T47D (cell line): ENCODE measurements at regions not wholly inside any gene's neighbourhood (a gene's known extent, or its start where the extent isn't known, plus 50 kb on each side); places are given as distances from the start of the nearest gene placed in this dataset.

Experiments
- DNase-seq, 2 experiments: peaks; one replicate each; pipeline versions ENCODE4 v3.0.0 to v3.0.0-alpha.2; 2011 to 2012; ENCODE audit warnings: low read depth in 1 of 2, low spot score in 1 of 2
- JUND ChIP-seq: IDR thresholded peaks from 2 replicates; pipeline ENCODE4 v1.6.1; 2012; ENCODE audit warnings: low read depth
- in situ Hi-C: cut with HindIII; loops from 2 replicates; pipeline ENCODE4 v1.10.0; 2016; ENCODE audit warnings: low sequenced_read_pairs, low pct_unique_long_range_greater_than_20kb

DNA sequence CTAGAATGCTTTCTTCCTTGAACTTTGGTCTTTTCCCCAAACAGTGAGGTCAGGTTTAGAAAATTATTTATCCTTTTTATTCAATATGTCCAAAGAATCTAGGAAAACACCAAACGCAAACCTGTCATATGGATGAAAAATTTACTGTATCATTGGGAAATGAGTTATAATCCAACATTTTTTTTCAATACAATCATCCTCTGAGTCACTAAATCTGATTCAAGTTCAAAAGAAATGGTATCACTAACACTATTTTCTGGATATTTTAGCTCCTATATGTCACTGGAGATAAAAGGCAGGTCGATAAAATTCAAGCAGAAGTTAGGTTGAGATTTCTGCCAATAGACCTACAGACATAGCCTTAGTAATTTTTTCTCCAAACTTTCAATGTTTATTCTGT lies 591.6 kb upstream of the AGTR1 start:
- no peak for TF ChIP-seq JUND
- in situ Hi-C loops, result no loop called here
- no peak for DNase-seq

DNA sequence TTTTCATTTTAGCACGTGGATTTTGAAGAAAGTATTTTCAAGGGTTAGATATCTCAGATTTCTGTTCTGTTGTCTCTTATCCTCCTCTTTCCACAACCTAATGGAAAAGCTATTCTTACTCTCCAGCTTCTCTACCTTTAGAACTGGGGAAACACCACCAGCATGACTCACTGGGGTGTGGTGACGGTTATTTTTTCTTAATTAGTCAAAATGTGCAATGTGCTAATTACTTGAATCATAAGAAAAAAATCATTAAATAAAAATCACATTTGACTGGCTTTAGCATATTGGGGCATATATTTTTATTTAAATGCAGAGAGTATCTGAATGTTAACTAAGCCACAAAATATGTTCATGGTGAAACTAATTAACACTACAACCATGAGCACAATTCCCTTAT lies 570.7 kb upstream of the AGTR1 start:
- DNase-seq, result no peak
- TF ChIP-seq JUND, result no peak
- in situ Hi-C loops, result no loop called here

DNA sequence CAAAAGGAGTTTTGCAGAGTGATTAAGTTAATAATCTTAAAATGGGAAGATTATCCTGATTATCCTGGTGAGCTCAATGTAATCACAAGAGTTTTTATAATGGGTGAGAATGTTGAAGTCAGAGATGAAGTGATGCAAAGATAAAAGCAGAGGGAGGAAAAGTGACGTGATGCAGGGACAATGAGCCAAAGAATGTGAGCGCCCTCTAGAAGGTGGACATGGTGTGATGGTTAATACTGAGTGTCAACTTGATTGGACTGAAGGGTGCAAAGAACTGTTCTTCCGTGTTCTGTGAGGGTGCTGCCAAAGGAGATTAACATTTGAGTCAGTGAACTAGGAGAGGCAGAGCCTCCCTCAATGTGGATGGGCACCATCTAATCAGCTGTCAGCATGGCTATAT lies 569.6 kb upstream of the AGTR1 start:
- in situ Hi-C loops, result no loop called here
- peak in 1 of 2 experiments; percentile 7 for DNase-seq
- no peak for TF ChIP-seq JUND

DNA sequence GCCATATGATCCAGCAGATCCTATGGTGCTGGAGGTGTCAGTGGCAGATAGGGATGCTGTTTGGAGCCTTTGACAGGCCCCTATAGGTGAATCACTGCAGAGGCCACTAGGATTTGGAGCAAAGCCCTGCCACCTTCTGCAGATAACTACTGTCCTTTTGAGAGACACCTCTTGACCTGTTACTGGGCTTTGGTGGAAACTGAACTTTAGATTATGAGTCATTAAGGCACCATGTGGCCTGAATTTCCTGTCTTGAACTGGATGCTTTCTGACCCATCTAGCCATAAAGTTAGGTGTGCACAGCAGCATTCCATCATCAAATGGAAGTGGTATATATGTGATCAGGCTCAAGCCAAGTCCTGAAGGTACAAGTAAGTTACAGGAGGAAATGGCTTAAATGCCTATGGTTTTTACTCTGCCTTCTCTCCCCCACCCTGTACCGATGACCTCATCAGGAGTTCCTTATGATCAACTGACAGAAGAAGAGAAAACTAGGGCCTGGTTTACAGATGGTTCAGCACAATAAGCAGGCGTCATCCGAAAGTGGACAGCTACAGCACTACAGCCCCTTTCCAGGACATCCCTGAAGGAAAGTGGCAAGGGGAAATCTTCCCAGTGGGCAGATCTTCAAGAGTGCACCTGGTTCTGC lies 565.6 kb upstream of the AGTR1 start:
- in situ Hi-C loops, result no loop called here
- TF ChIP-seq JUND, result no peak
- DNase-seq, result no peak

DNA sequence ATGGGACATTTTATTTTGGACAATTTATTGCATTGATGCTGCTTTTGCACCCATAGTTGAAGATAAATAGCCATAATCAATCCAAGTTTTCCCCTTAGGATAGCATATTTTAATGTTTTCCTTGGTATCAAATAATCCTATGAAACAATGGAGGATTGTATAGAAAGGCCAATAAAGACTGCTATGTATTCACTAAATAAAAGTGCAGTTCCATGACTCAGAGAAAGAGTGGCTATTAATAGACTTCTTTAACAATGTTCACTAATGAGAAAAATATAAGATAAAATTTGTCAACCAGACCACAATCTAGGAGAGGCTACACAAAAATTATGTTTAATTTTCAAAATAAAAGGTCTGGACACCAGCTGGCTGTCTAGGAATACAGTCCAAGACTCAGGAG lies 560.9 kb upstream of the AGTR1 start:
- in situ Hi-C loops, result no loop called here
- no peak for TF ChIP-seq JUND
- DNase-seq, result no peak

DNA sequence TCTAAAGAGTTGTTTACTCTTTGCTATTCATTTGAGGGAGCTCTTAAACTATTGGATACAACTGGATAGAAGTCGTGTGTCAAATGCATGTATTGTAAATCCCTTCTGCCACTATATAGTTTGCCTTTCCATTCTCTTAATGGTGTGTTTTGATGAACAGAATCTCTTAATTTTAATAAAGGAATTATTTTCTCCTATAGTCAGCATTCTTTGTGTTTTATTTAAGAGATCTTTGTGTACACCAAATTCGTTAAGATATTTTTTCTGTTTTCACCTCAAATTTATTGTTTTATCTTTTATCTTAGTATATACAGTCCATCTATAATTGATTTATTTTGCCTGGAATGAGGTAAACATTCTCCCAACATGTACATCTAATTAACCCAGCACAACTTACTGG lies 551.5 kb upstream of the AGTR1 start:
- no peak for DNase-seq
- in situ Hi-C loops, result no loop called here
- no peak for TF ChIP-seq JUND

DNA sequence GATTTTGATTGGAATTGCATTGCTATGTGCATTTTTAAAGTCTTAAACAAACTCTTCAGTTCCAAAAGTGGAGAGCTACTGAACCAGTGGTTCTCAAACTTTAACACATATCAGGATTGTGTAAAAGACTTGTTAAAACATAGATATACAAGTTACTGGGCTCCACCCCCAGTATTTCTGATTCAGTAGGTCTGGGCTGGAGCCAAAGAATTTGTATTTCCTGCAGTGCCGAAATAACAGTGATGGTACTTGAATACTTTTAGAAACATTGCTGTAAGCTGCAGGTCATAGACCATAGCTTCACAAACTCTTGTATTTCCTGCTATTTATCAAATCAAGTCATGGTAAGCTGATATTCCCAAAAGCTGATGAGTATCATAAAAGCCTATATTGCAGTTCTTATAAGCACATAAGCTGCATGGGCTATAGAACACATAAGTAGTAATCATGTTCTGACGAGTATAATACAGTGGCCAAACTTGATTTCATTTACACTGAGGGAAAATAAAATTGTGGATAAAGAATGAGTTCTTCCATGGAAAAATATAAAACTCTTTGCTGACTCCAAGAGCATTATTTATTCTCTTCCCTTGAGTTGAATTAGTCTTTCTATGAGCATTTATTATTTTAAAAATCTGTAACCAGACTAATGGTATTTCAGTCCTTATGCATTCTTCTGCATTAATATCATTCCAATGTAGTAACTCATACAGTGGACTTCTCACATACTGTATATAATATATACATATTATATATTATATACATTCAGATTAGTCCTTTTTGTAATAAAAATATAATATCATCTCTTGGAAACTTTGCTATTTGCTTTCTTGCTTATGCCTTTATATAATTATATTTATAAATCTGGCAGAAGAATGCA lies 550.5 kb upstream of the AGTR1 start:
- in situ Hi-C loops, result no loop called here
- no peak for DNase-seq
- no peak for TF ChIP-seq JUND

DNA sequence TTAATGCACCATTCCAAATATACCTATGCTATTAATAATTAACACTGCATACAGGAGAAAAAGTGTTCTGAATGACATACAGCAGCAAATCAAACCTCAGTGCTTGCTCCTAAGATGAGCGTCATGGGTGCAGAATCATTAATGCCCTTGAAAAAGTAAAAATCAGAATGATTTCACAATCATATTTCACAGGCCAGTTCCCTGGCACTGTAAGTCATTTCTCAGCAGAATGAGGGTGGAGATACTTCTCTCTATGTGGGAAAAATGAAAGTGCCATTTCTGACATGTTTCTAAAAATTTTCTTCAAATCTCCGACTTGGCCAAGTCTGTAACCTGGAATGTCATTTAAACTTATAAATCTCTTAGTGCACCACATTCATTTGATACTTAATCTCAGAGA lies 549.8 kb upstream of the AGTR1 start:
- DNase-seq, result no peak
- in situ Hi-C loops, result no loop called here
- no peak for TF ChIP-seq JUND

DNA sequence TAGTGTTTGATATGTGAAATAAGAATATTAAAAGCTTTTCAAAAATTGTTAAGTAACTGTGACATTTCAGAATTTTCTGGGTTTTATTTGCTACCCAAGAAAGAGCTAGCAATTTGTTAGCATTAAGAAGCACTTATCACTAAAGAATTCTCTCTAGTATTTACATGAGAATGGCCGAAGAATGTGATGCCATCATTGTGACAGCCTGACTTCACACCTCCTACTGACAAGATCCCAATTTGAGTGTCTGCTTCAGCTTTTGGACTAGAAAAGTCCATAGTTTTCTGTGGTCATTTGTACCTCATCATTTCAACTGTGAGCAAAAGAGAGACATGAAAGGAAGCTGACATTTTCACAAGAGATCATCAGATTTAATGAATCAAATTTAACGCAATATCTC lies 548.1 kb upstream of the AGTR1 start:
- in situ Hi-C loops, result no loop called here
- no peak for TF ChIP-seq JUND
- DNase-seq, result no peak

DNA sequence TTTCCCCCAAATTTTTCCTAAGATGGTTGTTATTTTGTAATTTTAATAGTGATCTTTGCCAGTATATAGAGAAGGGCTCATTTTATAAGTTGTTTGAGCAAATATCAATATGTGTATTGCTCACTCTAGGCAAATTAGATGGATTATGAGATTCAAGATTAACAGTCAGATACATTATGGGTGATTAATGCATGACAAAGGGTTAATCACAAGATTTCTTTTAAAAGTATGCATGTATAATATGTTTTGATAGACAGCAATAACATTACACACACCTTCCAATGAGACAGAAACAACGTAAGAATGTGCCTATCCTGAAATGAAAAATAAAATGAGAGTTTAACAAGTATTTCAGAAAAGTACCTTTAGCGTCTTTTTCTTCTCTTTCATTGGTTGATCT lies 547.6 kb upstream of the AGTR1 start:
- DNase-seq, result no peak
- TF ChIP-seq JUND, result no peak
- in situ Hi-C loops, result no loop called here

DNA sequence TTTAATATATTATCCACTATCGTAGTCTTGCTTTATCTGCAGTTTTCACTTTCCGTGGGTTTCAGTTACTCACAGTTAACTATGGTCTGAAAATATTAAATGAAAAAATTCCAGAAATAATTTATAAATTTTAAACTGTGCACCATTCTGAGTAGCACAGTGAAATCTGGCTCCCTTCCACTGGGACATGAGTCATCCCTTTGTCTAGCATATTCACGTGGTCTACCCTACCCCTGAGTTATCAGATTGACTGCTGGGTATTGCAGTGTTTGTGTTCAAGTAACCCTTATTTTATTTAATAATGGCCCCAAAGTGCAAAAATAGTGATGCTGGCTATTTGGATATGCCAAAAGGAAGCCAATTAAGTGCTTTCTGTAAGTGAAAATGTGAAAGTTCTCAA lies 539.5 kb upstream of the AGTR1 start:
- no peak for TF ChIP-seq JUND
- in situ Hi-C loops, result no loop called here
- peak in 1 of 2 experiments; percentile 25 for DNase-seq

DNA sequence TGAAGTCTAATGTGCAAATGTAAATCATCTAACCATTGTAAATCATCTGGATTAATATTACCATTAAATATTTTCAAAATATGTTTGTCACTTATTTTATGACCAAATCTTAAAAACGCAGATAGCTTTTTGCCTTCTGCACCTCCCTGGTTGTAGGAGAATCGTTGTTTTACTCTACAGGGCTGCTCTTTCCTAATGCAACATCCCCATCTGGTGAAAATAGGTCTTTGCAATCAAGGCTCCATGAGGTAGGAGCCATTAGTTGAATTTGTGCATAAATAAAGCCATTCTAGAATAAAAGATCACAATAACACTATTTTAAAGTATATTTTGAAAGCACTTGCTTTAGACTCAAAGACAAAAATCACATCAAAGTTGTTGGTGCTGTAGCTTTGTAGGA lies 535.6 kb upstream of the AGTR1 start:
- TF ChIP-seq JUND, result no peak
- in situ Hi-C loops, result no loop called here
- no peak for DNase-seq

DNA sequence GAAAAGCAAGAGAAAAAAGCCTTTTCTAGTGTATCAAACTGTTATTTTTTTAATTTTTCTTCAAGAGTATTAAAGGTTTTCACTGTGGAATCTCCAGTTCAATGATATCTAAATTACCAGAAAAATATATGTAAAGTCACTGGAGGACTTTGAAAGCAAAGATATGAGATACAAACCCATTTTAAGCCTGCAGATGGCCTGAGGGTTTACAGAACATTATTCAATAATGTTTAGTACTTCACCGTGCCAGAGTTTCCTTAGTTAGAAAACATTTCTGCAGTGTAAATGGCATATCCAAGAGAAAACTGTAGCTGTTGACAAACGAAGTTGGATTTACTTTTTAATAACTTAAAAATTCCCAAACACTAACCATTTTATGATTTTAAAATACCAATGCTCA lies 529.4 kb upstream of the AGTR1 start:
- no peak for TF ChIP-seq JUND
- no peak for DNase-seq
- in situ Hi-C loops, result no loop called here
